HG02678 (cell line): ENCODE measurements at regions not wholly inside any gene's neighbourhood (a gene's known extent, or its start where the extent isn't known, plus 50 kb on each side); places are given as distances from the start of the nearest gene placed in this dataset.
"Not testable (repeated sequence)": the region's sequence is repeated elsewhere in the genome, so short reads cannot be mapped to it uniquely, and the experiment has no call there.

Source experiments
- ATAC-seq: cut with Tn5 transposase; IDR thresholded peaks from one replicate; pipeline ENCODE4 v1.9.1; 2021; ENCODE audit warnings: mild to moderate bottlenecking, moderate library complexity; ENCODE audit not compliant: unreplicated experiment

DNA sequence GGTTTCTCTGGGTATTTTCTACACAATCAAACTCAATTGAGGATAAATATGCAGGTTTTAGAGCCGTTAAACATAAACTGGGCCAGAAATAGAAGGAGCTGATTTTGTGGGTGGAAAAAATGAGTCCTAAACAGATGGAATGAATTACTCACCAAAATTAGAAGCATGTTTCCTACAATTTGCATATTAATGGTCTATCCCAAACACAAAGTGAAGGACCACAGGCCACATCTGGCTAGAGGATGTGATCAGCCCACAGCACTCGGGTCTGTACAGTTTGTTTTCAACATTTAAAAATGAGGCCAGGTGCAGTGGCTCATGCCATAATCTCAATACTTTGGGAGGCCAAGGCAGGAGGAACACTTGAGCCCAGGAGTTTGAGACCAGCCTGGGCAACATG, 296.3 kb downstream of the PREX1 start:
- no peak for ATAC-seq

DNA sequence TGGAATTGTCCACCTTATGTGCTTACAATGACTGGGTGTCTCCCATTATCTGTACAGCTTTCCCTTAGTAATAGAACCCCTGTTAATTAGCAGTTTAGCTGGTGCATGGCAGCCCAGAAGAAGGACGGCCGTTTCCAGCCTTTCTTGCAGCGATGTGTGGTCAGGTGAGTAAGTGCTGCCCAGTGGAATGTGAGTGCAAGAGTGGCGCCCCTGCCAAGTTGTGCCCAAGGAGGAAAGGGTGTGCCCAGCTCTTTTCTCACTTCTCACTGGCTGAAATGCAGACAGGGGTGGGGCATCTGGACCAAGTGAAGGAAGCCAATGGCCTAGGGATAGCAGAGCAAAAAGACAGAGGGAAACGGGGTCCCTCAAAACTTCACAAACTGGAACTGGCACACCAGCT, 296.8 kb downstream of the PREX1 start:
- no peak for ATAC-seq

DNA sequence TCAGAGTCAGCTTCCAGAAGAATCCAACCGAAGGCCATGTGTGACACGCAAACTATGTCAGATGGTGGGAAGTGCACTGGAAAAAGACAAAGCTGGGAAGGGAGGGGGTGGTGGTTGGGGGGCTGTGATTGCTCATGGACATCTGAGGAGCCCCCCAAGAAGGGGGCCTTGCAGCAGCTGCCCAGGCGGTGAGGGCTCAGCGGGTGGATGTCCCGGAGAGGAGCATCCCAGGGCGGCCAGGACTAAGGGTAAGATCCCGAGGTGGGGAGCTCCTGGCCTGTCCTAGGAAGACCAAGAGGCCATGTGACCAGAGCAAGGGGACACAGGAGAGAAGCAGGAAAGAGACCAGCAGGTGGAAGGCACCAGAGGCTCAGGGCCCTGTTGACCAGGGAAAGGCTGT, 299.5 kb downstream of the PREX1 start:
- no peak for ATAC-seq

DNA sequence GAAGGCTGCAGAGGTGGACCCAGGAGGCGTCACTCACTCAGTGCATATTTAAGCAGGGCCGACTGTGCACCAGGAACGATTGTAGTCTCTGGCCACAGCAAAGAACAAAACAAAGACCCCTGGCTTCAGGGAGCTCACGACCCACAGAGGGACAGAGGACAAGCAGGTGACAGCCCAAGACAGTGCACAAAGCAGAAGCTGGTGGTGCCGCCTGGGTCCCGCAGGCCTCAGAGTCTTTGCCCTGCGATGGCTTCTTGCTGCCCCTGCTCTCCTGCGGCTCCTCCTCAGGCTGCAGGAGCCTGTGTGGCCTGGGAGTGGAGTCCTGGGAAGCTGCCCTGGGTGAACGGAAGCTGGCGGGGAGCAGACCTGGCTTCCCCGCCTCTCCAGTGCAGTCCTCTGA, 300.0 kb downstream of the PREX1 start:
- no peak for ATAC-seq

DNA sequence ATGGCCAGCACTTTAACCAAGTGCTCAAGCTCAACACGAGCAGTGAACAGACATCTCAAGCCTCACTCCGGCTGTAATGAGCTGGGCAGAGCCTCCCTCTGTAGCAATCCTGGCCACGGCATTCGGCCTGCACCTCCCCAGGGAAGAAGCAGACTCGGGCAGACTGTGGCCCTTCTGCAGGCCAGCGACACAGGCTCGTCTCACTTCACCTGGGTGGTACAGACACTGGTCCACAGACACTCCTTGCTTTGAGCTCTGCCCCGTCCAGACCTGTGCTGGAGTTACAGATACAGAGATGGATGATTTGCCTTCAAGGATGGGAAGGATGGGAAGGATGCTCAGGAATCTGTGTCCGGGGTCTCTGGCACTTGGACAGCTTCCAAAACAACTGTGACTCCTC, 300.9 kb downstream of the PREX1 start:
- no peak for ATAC-seq

DNA sequence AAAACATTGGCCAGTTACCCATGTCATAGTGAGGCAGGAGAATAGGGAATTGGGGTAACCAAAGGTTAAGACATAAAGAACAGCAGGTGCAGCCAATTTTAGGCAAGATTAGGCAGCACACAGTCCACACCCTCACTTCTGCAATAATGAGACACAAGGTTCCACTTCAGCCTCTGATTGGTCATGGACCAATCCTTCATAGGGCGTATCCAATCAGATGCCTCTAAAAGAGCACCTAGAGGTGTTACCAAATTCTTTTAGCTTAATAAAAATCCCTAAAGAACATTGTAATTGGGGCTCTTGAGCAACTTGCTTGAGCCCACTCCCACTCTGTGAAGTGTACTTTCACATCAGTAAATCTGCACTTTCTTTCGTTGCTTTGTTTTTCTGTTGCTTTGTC, 302.4 kb downstream of the PREX1 start:
- no peak for ATAC-seq

DNA sequence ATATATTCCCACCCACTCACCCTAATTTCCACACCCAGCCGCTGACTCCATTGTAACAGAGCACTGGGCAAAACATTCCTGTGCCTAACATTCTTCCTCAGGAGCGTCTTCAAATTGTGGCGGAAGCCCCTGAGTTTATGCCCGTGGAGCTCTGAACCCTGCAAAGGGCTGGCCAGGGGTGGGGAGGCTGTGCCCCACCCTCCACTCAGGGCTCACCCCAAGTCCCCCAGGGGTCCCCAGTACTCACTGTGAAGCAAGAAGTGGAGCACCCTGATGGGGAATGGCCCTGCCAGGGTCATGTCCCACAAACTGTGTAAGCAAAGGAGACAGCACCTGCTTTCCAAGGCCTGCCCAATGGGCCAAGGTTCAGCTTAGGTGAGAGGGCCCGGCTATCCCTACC, 303.2 kb downstream of the PREX1 start:
- ATAC-seq, result no peak

DNA sequence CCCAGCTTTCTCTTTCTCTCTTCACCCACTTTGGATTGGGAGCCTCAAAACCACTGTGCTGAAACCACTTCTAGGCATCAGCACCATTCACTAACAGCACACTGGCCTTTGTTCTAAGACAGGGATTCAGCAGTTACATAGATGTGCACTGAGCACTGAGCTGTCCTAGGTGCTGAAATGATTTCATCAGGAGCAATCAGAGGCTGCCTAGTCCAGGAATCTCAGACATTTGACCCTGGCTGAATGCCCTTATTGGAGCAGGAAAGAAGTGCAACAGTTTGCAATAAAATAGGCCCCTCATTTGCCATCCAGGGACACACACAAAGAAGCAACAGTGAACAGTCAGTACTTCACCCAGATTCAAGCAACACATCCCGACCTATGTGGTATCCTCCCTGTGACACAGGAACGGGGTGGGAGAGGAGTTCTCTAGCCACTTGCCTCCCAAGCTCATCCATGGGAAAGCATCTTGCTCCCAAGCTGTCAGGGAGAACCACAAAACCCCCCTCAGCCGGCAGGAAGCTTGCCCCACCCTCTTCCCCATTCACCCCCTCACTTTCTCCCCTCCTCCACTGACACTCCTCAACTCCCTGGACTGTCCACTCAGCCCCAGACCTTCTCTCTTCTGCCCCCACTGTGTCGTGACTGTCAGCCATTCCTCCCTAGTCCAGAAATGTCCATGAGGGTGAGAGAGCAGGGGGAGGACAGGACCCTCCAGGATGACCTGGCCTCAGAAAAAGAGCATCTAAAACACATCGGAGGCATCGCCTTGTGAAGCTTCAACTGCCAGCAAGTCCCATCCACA, 304.4 kb downstream of the PREX1 start:
- ATAC-seq, result no peak

DNA sequence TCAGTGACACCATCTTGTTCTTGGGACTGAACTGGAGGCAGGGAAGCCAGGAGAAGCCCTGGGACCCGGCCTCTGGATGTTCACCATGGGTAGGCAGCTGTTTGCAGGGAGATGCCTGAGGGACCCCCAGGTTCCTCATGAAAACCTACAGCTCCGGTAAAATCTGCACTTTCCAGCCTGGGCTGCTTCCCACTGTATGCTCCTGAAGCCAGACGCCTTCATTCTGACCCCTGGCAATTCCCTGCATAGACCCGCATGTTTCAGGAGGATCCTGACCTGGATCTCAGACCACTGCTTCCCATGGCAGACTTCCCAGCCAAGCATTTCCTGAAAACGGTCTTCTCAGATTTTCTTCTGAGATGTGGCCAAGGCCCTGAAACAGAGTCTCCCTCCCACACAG, 306.7 kb downstream of the PREX1 start:
- no peak for ATAC-seq

DNA sequence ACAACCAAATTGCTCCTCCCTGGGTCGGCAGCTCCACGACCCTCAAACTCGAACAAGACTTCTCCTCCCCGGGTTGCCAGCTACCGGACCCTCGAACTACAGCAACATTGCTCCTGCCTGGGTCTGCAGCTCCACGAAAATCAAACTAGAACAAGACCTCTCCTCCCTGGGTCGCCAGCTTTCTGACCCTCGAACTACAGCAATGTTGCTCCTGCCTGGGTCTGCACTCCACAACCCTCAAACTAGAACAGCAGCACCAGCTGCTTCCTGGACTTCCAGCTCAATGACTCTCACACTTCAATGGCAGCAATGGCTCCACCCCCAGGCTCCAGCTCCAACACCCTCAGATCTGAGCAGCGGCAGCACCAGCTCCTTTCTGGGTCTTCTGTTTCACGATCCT, 311.6 kb downstream of the PREX1 start:
- not testable (repeated sequence) for ATAC-seq

DNA sequence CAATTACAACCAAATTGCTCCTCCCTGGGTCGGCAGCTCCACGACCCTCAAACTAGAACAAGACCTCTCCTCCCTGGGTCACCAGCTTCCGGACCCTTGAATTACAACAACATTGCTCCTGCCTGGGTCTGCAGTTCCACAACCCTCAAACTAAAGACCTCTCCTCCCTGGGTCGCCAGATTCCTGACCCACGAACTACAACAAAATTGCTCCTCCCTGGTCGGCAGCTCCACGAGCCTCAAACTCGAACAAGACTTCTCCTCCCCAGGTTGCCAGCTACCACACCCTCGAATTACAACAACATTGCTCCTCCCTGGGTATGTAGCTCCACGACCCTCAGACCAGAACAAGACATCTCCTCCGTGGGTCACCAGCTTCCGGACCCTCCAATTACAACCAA, 313.2 kb downstream of the PREX1 start:
- ATAC-seq, result not testable (repeated sequence)

DNA sequence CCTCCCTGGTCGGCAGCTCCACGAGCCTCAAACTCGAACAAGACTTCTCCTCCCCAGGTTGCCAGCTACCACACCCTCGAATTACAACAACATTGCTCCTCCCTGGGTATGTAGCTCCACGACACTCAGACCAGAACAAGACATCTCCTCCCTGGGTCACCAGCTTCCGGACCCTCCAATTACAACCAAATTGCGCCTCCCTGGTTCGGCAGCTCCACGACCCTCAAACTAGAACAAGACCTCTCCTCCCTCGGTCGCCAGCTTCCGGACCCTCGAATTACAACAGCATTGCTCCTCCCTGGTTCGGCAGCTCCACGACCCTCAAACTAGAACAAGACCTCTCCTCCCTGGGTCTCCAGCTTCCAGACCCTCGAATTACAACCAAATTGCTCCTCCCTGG, 315.3 kb downstream of the PREX1 start:
- ATAC-seq, result not testable (repeated sequence)

DNA sequence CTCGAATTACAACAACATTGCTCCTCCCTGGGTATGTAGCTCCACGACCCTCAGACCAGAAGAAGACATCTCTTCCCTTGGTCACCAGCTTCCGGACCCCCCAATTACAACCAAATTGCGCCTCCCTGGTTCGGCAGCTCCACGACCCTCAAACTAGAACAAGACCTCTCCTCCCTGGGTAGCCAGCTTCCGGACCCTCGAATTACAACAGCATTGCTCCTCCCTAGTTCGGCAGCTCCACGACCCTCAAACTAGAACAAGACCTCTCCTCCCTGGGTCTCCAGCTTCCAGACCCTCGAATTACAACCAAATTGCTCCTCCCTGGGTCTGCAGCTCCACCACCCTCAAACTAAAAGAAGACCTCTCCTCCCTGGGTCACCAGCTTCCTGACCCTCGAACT, 322.7 kb downstream of the PREX1 start:
- not testable (repeated sequence) for ATAC-seq

DNA sequence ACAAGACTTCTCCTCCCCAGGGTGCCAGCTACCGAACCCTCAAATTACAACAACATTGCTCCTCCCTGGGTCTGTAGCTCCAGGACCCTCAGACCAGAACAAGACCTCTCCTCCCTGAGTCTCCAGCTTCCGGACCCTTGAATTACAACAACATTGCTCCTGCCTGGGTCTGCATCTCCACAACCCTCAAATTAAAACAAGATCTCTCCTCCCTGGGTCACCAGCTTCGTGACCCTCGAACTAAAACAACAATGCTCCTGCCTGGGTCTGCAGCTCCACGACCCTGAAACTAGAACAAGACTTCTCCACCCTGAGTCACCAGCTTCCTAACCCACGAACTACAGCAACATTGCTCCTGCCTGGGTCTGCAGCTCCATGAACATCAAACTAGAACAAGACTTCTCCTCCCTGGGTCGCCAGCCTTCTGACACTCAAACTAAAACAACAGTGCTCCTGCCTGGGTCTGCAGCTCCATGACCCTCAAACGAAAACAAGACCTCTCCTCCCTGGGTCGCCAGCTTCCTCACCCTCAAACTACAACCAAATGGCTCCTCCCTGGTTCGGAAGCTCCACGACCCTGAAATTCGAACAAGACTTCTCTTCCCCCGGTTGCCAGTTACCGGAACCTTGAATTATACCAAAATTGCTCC, 324.5 kb downstream of the PREX1 start:
- ATAC-seq, result no peak

DNA sequence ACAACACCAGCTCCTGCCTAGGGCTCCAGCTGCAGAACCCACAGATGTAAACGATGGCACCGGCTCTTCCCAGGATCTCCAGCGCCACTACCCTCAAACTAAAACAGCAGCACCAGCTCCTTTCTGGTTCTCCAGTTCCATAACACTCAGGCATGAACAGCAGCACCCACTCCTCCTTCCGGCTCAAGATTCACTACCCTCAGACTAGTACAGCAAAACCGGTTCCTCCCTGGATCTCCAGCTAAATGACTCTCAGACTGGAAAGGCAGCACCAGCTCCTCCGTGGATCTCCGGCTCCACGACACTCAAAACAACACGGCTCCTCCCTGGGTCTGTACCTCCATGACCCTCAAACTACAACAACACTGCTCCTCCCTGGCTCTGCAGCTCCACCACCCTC, 325.0 kb downstream of the PREX1 start:
- ATAC-seq, result no peak

DNA sequence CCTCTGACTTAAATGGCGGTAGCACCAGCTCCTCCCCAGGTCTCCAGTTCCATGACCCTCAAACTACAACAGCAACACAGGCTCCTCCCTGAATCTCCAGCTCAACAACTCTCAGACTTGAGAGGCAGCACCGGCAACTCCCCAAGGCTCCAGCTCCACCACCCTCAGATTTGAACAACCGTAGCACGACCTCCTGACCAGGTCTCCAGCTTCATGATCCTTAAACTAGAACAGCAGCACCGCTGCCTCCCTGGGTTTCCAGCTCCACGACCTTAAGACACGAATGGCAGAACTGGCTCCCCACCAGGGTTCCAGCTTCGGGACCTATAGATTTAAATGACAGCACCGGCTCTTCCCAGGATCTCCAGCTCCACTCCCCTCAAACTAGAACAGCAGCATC, 325.8 kb downstream of the PREX1 start:
- no peak for ATAC-seq

DNA sequence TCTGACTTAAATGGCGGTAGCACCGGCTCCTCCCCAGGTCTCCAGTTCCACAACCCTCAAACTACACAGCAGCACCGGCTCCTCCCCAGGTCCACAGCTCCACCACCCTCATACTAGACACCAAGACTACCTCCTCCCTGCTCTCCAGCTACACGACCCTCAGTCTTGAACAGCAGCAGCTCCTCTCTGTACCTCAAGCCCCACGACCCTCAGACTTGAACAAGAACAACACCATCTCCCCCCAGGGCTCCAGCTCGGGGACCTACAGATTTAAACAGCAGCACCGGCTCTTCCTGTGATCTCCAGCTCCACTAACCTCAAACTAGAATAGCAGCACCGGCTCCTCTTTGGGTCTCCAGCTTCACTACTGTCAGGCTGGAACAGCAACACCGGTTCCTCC, 326.9 kb downstream of the PREX1 start:
- ATAC-seq, result not testable (repeated sequence)

DNA sequence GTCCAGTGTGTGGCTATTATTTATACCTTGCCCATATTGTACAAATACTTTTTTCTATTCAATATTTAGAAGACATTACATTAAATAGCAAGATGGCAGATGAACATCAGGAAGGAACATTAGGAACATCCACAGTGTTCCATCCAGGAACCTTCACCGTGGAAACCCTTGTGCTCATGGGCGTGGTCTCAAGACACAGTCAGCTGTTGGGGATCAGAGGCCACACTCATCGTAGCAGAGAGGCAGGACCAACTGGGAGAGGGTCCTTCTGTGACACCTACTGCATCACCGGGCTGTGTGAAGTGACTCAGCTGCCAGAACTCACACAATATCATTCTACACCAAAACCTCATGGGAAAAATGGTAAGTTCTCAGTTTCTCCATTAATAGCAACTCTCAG, 328.9 kb downstream of the PREX1 start:
- not testable (repeated sequence) for ATAC-seq

DNA sequence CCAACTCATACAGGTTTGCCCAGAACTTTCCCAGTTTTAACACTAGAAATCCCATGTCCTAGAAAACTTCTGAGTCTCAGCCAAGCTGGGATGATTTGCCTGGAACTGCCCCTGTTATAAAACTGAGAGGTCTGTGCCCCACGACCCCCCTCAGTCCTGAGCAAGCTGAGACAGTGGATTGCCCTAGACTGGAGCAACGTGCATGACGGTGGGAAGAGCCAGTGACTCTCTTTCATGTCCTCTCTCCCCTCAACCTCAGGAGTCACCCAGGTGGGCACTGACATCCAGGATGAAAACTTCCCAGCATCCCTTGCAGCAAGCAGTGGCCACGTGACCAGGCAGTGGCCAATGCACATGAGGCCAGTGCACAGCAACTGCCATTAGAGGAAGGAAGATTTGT, 329.7 kb downstream of the PREX1 start:
- not testable (repeated sequence) for ATAC-seq

DNA sequence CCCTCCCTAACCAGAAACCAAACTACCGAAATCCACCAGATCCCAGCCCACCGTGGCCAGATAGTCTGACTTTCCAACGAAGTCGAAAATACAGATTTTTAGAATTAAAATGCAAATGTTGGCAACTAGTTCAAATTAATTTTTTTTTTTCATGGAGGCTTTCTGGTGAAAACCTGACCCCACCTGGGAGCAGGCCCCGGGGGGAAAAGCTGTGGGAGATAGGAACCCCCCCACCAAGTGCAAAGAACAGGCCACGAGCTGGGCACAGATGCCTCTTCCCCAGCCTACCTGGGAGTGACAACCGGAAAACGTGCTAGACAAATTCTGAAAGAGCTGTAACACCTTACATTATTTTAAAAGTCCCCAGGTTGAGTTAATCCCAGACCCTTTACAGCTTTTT, 333.8 kb downstream of the PREX1 start:
- no peak for ATAC-seq

DNA sequence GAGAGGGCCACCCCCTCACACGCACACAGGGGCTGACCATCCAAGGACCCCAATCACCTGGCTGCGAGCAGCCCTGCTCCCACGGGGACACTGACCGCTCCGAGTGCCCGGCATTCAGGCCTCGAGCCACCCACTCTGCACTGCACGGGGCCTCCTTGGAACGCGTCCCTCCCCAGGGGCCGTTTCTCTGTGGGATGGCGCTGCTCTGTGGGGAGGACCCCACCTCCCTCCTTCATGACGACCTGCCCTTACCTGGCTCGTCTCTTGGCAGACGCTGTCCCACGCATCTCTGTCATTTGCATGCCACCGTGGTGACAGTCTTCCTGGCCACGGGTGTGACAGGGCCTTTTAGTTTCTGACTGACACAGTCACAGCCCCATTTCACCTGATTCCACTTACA, 334.5 kb downstream of the PREX1 start:
- not testable (repeated sequence) for ATAC-seq

DNA sequence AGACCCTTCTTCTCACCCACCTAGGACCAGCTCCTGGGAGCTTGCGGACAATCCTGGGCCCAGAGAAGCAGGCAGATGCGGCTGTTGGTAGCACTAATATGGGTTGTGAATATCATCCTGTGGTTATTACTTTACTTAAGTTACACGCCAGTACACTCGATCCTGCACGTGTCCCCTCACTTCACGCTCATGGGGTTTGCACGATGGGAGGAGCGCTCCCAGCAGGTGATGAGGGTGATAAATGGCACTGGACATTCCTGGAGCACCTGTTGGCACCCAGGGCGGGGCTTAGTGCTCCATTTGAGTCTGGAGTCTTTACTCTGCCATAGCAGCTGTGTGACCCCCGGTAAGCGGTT, 335.1 kb downstream of the PREX1 start:
- ATAC-seq, result no peak
